Activated naive CD8-positive, alpha-beta T cell treated with anti-CD3 and anti-CD28 coated beads, Interleukin-2, amount 50 U/mL, for 16 hours (primary cell): ENCODE measurements at regions not wholly inside any gene's neighbourhood (a gene's known extent, or its start where the extent isn't known, plus 50 kb on each side); places are given as distances from the start of the nearest gene placed in this dataset.

ENCODE experiments used
- DNase-seq: peaks from one replicate; pipeline ENCODE4 v3.0.0-alpha.2; 2020; ENCODE audit warnings: low read depth, low spot score

DNA sequence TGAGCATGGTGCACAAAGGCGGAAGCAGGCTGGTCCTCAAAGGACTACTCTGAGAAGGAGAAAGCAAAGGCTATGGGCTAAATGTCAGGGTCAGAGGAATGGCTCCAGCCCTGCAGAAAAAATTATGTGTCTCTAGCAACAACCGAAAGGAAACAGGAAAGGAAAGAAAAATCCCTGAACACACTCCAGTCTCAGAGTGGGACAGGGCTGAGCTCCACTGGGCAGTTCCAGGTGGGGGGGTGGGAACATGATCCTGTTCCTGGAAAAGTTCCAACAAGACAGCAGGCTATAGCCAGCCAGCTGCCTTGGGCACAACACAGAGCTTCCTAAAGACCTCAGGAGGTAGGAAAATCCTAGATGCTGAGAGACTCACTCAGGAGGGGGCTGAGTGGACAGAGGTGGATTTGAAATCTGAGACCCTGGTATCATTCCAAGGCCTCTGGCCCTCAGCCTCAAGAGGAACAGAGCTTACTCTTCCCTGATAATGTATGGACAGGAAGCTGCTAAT is 1088.2 kb downstream of the TBC1D22A start:
- DNase-seq = no peak

DNA sequence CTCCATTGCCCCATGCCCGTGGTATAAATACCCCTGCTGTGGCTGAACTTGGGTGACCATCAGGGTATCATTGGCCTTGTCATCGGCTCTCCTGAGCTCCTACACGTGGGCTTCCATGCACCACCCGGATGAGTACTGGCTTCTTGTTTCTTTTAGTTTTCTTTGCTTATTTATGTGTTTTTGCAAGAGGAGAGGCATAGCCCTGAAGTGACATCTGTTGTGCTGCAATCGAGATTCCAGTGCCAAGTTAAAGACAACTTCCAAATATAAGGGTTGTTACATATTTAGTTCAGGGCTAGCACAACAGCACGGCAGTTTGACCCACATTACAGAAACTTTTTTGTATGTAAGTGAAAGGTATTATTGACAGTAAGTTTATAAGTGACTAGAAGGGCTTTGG is 1087.1 kb downstream of the TBC1D22A start:
- DNase-seq = no peak

DNA sequence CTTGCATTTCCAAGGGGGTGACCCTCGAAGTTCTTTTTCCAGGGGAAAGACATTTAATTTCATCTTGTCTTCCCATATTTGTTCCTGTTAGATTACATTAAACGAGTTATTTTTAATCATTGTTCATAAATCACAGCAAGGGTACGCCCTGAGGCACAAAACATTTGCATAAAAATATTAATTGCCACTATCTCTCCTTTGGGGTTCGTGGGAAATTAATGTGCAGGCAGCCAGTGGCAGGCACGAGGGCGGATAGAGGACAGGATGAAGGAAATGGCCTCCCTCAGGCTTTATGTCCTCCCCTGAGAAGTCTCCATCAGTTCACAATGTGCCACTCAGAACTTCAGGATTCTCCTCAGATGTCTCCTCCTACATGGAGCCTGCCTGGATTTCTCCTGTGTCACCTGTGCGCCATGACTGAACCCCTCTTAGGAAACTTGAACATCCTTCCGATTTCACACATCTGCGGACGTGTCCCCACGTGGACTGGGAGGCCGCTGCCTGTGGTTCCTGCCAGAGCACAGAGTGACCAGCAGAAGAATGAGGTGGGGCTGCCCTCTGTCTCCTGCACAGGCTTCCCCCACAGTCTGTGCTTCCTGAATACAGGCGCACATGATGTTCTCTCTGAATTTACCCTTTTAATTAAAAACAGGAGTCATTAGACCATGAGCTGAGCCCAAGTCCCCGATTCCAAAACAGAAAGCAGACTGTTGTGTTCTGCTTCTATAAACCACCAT is 1085.9 kb downstream of the TBC1D22A start:
- DNase-seq = no peak

DNA sequence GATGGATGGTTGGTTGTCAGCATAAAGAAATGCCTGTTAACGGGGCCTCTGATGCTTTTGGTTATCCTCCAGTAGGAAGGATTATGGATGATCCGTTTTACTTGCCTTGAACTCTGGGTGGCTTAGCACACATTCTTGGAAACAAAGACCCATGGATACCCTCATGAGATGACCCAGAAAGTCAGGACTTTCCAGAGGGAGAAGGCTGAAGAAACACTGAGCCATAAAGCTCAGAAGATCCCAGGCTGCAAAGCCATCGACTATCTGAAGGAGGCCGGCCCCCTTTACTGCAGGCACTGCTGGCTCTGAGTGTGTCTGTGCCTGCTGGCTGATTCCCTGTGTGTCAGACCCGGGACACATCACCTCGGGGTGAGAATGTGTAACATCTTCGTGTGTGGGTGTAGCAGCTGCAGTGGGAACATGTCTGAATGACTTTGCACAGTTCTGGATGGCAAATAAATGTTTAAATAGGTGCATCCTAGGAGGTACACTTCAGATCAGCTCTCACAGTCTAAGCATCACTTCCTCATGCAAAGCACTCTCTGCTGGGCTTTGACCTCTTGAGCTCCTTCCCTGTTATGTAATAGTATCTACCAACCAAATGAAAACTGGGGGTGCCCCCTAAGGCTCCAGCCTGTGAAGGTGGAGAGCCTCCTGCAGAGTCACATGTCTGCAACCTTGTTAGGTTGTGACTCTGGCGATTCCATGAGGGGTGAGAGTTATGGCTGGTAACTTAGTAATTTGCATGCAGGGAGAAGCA is 1084.9 kb downstream of the TBC1D22A start:
- no peak for DNase-seq

DNA sequence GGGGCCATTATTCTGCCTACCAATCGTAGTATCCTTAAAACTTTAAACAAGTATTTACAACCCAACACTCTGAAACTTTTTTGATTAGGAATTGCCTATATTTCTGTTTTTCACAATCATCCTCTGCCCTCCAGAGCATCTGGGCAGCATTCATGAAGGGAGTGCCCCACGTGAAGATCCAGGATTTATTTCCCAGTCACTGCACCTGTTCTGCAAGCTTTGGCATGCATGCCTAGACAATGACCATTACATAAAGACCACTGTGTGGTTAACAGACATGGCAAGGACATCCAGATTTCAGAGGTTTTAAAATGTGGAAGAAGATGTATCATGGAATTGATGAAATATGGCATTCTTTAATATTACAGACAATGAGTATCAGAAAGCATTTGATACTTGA is 1083.8 kb downstream of the TBC1D22A start:
- DNase-seq = no peak

DNA sequence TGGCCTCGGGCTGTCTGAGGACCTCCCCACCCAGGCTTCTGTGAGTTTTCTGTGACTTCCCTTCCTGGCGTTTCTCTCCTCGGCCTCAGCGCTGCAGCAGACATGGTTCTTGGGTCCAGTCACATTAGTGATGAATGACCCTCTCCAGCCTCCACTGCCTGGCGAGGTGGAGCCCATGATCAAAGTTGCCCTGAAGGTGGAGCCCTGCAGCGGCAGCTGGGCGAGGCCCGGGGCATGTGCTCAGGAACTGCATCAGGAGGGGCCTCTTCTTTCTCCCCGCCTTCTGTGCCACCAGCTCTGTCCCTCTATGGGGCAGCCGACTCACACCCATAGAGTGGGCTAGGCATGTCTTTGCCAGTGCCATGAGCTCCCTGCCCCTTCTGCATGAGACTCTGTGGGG is 1079.7 kb downstream of the TBC1D22A start:
- no peak for DNase-seq

DNA sequence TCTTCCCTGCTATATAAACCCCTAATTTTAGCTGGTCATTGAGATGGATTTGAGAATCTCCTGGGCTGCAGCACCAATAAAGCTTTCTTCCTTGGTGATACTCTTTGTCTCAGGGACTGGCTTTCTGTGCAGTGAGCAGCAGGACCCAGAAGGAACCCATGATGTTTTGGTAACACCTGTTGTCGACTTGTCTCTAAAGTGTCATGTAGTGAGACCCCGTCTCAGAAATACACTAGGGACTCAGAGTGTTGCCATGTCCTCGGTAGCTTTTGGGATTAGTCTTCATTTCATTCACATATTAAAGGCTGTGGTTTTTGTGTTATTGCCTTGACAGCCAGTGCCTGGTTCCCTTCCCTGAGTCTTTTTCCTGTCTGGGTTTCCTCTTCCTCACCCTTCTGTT is 1078.7 kb downstream of the TBC1D22A start:
- no peak for DNase-seq

DNA sequence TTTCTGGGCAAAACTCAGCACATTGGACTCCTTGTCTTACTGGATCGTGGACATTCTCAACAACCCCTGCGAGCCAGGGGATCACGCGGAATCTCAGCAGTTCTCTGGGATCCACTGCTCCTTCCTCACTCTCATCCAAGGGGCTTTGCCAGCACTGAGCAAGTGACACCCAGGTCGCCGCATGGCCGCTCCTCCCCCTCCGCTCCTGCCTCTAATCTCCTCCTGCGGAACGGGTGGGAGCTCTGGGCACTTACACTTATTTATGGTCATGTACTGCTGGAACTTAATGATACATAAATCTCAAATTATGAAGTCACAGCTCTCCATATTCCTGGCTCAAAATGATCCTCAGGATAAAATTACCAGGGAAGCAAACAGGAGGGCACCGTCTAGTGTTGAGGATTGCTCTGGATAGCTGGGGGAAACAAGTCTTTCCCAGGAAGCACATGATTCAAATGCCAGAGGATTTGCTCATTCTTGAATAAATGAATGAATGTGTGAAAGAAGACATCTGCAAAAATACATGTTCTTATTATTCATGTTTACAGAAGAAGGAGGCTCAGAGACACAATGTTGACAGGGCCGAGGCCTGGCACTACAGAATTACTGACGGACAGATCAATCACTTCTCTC is 1077.3 kb downstream of the TBC1D22A start:
- no peak for DNase-seq

DNA sequence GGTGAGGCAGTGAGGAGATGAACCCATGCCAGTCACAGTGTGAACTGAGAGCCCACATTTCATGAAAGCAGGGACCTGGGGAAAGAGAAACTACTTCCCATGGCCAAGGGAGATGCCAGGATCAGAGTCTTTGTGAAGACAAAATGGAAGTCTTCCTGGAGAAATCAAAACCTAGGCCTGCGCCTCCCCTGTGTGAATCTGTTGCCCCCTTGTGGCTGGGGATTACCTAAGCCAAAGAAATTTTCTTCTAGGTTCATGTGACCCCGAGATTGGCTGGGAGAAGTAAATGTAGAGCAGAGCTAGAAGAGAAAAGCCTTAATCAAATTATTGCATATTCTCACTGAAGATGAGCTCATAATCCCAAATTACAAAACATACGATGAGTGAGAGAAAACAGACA is 1075.3 kb downstream of the TBC1D22A start:
- no peak for DNase-seq

DNA sequence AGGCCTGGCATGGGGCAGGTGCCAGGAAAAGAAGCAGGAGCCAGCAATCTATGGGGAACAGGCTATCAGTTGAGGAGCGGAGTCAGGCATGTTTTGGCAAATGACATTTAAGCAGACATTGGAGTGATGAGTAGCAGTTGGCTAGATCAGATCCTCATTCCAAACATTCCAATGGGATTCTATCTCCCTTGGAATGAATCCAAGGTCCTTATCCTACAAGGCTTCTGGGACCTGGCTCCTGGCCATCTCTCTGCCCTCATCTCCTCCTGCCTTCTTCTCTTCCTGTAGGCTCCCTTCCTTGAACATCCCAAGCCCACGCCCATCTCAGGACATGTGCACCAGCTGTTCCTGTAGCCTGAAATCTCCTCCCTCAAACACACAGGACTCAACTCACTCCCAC is 1074.5 kb downstream of the TBC1D22A start:
- no peak for DNase-seq

DNA sequence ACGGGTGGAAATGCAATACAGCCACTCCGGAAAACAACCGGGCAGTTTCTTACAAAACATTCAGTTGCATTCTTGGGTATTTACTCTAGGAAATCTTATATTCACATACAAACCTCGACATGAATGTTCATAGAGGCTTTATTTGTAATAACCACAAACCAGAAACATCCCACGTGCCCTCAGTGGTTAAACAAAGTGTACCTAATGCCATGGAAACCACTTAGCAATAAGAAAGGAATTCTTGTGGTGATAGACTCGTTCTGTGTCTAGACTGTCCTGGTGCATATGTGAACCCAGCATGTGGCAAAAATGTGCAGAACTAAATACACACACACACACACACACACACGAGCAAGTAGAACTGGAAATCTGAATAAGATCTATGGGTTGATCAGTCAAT is 1073.3 kb downstream of the TBC1D22A start:
- no peak for DNase-seq

DNA sequence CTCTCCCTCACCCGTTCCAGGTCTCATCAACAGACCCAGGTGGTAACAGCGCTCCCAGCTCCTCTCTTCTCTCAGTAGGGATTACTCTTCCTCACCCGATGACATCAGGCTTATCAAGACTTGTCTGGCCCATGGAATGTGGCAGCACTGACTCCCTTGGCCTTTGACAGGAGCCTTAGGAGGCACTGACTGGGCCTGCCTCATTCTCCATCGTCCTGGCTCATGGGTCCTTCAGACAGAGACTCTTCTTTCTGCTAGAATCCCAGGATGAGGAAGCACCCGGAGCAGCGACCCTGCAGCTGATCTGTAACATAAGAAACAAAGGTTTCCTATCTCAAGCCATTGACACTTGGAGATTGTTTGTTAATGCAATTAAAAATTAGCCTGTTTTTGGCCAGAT is 1063.6 kb downstream of the TBC1D22A start:
- DNase-seq = no peak

DNA sequence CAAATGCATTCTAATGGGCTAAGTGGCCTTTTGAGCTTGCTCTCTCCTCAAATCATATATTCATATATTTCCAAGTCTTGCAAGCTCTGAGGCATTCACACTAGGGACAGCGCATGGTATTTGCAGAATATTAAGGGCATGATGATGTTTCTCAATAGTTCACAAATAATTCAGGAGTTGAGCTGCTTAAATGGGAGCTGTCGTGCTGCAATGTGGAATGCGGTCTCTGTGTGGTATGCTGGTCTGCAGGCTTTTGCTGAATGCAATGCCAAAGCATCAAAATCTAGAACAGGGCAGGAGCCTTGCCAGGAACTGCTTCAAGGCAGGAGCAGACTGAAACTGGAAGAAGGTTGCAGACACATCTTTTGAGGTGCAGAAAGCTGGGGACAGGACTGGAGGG is 1060.0 kb downstream of the TBC1D22A start:
- DNase-seq = no peak

DNA sequence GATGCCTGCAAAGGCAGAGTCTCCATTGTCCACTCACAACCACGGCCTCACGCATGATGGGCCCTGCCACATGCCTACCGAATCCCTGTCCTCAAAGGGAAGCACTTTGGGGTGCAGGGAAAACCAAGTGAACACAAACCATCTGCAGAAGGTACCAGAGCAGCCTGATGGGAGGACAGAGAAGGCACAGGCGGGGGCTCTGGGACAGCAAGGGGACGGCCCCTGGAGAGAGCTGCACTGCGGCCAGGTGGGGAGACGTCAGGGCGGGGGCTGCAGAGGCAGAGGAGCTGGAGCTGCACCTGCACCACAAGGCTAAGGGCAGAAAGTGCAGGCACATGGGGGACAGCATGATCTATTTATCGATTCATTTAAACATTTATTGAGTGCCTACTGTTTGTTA is 1056.0 kb downstream of the TBC1D22A start:
- DNase-seq = no peak

DNA sequence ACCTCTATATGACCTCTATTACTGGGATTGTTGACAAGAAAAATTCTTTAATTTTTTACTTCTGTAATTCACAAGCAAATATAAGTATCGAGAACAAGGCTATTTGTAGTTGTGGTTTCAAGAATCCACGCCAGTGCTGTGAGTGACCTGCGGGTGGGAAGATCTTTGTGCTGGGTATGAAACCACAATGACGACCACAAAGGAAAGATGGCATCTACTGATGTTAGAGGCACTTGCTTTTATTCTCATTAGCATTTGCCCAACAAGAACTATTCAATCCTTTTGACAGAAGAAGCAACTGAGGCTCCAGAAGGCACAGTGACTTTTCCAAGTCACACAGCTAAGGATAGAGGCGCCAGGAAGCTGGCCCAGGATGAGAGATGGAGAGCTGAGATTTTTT is 1054.9 kb downstream of the TBC1D22A start:
- DNase-seq = no peak

DNA sequence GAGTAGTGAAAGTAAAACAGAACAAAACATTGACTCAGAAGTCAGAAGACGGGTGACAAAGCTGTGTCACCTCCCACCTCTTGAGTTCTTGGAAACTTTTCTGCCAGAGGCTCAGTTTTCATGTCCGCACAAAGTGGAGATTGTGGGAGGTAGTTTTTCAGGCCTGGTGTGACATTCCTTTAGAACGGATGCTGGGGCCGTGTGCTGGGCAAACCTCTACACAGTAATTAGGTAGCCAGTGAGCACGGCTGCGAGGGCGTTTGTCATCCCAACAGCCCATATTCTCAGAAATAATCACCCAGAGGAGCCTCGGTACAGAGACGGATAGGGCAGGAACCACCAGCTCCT is 1054.4 kb downstream of the TBC1D22A start:
- no peak for DNase-seq

DNA sequence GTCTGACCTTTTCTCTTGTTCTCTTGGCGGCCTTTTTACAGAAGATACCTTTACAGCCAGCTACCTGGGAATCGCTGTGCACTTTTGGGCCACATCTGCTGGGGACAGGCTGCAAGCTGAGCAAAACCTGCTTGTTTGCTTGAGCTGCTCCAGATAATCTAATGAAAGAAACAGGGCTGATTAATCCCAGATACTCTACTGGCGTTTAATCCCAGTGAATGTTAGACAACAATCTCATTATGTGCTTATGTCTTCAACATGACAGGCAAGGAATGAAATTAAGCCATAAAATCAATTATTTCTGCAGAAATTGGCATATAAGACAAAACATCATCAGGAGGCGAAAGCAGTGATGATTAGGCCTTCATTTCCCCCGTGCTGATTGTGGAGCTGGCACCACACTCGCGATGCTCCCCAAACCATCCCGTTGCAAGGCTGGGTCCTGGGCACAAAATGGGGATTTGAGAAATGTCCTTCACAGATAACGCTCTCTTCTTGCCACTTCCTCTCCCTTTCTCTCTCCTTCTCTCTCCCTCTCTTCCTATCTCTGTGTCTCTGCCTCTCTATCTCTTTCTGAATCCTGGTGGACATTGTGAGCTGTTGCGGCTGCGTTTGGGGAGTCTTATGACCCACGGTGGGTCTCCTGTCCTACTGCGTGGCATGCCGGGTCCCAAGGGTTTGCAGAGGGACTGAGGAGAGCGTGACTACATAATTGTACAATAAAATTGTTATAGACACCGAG is 1053.8 kb downstream of the TBC1D22A start:
- DNase-seq = no peak

DNA sequence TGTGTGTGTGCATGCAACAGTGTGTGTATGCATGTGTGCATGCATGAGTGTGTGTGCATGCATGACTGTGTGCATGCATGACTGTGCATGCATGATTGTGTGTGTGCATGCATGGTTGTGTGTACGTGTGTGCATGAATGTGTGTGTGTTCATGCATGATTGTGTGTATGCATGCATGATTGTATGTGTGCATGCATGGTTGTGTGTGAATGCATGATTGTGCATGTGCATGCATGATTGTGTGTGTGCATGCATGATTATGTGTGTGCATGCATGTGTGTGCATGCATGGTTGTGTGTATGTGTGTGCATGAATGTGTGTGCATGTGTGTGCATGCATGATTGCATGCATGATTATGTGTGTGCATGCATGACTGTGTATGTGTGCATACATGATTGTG is 1052.0 kb downstream of the TBC1D22A start:
- DNase-seq = no peak

DNA sequence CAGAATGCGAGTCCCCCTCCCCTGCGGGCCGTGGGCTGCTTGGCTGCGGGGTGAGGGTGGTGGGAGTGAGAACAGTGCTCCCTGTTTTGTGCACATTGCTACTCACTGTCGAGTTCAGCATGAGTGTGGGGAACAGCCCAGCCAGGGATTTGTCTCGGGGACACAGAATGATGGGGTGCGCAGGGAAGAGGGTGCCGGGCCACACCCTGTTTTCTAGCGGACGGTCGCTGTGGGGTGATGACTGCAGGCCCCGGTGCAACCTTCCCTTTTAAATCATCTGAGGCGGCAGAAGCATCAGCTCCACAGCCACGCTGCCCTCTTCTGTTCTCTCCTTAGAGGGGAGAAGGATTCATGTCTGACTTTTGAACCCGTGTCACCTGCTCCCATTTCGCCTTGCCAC is 1051.2 kb downstream of the TBC1D22A start:
- DNase-seq = no peak

DNA sequence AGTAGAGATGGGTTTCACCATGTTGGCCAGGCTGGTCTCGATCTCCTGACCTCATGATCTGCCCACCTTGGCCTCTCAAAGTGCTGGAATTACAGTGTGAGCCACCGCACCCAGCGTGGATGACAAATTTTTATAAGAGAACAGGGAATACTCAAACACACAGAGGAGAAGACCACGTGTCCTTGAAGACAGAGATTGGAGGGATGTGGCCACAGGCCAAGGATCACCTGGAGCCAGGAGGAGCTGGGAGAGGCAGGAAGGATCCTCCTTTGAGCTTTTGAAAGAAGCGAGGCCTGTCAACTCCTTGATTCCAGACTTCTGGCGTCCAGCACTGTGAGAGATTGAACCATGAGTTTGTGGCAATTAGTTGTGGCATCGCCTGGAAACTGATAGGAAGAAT is 1049.5 kb downstream of the TBC1D22A start:
- DNase-seq = no peak

DNA sequence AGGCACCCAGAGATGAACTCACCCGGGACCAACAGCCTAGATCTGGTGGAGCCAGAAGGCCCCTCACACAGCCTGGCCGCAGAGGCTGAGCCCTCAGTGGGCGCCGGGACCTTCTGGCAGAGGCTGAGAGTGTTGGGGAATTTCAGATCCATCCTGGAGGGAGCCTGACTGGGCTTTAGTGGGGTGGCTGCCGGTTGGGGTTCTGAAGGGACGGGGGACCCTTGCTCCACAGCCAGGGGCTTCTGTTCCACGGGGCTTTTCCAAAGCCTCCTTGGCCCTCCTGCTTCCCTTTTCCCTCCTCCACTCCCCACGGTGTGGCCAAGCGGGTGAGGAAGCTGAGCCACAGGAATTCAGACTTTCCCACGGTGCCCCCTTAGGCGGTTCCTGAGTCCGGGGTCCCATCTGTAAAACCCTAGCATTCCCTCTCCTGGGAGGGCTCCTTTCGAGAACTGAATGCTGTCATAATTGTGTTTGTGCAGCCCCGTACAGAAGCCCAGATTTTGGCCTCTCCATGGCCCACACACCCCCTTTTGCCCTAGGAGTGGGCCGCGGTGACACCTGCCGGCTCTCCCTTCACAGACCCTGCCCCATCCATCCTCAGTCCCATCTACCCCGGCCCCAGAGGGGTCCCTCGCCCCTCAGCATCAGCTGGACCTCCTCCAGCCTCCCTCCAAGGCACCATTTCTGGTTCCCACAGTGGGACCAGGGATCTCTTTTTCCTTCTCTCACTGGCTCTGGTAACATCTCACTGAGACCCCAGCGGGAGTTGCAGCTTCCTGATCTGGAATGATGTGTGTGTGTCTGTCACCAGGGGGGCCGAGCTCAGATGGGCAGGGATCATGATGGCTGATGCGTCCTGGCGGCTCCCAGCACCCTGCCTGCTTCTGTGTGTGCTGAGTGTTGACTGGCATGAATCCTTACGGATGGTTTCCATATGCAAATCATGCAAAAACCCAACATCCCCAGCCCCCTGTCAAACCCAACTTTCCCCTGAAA is 1048.4 kb downstream of the TBC1D22A start:
- no peak for DNase-seq
